IMR-90 (cell line): ENCODE measurements at regions not wholly inside any gene's neighbourhood (a gene's known extent, or its start where the extent isn't known, plus 50 kb on each side); places are given as distances from the start of the nearest gene placed in this dataset.

Source experiments
- ATAC-seq: fragments of 200-7000 bp; cut with Tn5 transposase; 2 replicates; pipeline ENCODE4 v1.9.1; 2020; ENCODE audit warnings: low read depth, mild to moderate bottlenecking, moderate library complexity
- BruUV-seq: library from RNA; stranded (reverse); fragments of 400-500 nt; replicated peaks from 2 replicates; lab custom pipeline; 2021; lab: Mats Ljungman, UMichigan
- CTCF ChIA-PET: fragments of 300-600 bp; formaldehyde crosslinking; extraction: SDS; loops from one replicate; lab custom pipeline; 2021; ENCODE audit warnings: antibody characterized with exemption; lab: Yijun Ruan, JAX
- POLR2A ChIA-PET: fragments of 300-600 bp; sonication (Branson Sonifier 250); formaldehyde crosslinking; loops from one replicate; lab custom pipeline; 2022; ENCODE audit warnings: antibody characterized with exemption; ENCODE audit not compliant: unreplicated experiment; lab: Charles Lee
- DNase-seq: peaks from one replicate; pipeline ENCODE4 v3.0.0; 2013
- H2AFZ ChIP-seq: replicated peaks from 2 replicates; pipeline ENCODE3; 2013; ENCODE audit warnings: low read length, mild to moderate bottlenecking; ENCODE audit not compliant: poor library complexity
- H2AK5ac ChIP-seq: 2 replicates; pipeline ENCODE4 v1.6.1; 2013; ENCODE audit warnings: low read depth, low read length, inconsistent platforms
- H2AK9ac ChIP-seq: replicated peaks from 2 replicates; pipeline ENCODE3; 2013; ENCODE audit warnings: mild to moderate bottlenecking, low read depth, low read length, moderate library complexity; ENCODE audit not compliant: poor library complexity
- H2BK120ac ChIP-seq: 2 replicates; pipeline ENCODE4 v1.6.1; 2013; ENCODE audit warnings: low read depth, low read length, inconsistent platforms
- H2BK15ac ChIP-seq: 3 replicates; pipeline ENCODE4 v1.6.1; 2013; ENCODE audit warnings: low read depth, low read length, inconsistent platforms
- H2BK20ac ChIP-seq: 2 replicates; pipeline ENCODE4 v1.6.1; 2013; ENCODE audit warnings: low read depth, mild to moderate bottlenecking, inconsistent platforms, low read length, moderate library complexity
- H2BK5ac ChIP-seq: 2 replicates; pipeline ENCODE4 v1.6.1; 2013; ENCODE audit warnings: mild to moderate bottlenecking, low read depth, low read length, inconsistent platforms; ENCODE audit not compliant: poor library complexity, severe bottlenecking
- H3K14ac ChIP-seq: replicated peaks from 2 replicates; pipeline ENCODE4 v1.6.1; 2013; ENCODE audit warnings: low read depth, low read length, inconsistent platforms
- H3K18ac ChIP-seq: 2 replicates; pipeline ENCODE4 v1.6.1; 2013; ENCODE audit warnings: low read depth, low read length, control low read depth
- H3K23ac ChIP-seq: 2 replicates; pipeline ENCODE4 v1.6.1; 2013; ENCODE audit warnings: low read depth, low read length, inconsistent platforms
- H3K27ac ChIP-seq: 2 replicates; pipeline ENCODE4 v1.5.1; 2013; ENCODE audit warnings: mild to moderate bottlenecking, control low read depth, low read length; ENCODE audit not compliant: insufficient read depth
- H3K27me3 ChIP-seq: 2 replicates; pipeline ENCODE4 v1.6.1; 2013; ENCODE audit warnings: low read length; ENCODE audit not compliant: control insufficient read depth, insufficient read depth
- H3K36me3 ChIP-seq: 2 replicates; pipeline ENCODE4 v1.6.1; 2013; ENCODE audit warnings: low read length, mixed read lengths; ENCODE audit not compliant: control insufficient read depth, insufficient read depth
- H3K4ac ChIP-seq: 2 replicates; pipeline ENCODE4 v1.6.1; 2013; ENCODE audit warnings: low read depth, low read length, inconsistent platforms
- H3K4me1 ChIP-seq: 2 replicates; pipeline ENCODE4 v1.6.1; 2013; ENCODE audit warnings: low read length, mixed read lengths; ENCODE audit not compliant: control insufficient read depth, insufficient read depth
- H3K4me2 ChIP-seq: 2 replicates; pipeline ENCODE4 v1.6.1; 2013; ENCODE audit warnings: low read depth, mild to moderate bottlenecking, control low read depth, low read length, moderate library complexity
- H3K4me3 ChIP-seq: 2 replicates; pipeline ENCODE4 v1.5.1; 2013; ENCODE audit warnings: low read depth, mild to moderate bottlenecking, control low read depth, low read length, moderate library complexity; ENCODE audit not compliant: insufficient read depth
- H3K56ac ChIP-seq: 2 replicates; pipeline ENCODE4 v1.6.1; 2013; ENCODE audit warnings: low read length, inconsistent platforms; ENCODE audit not compliant: insufficient read depth; ENCODE audit errors: extremely low read depth
- H3K79me1 ChIP-seq, 2 experiments: 2 replicates each; pipeline ENCODE4 v1.6.1; 2013; ENCODE audit warnings: low read length in 2 of 2, inconsistent platforms in 1 of 2, low read depth in 1 of 2
- H3K9ac ChIP-seq: 2 replicates; pipeline ENCODE4 v1.6.1; 2013; ENCODE audit warnings: low read depth, low read length, control low read depth
- H3K9me1 ChIP-seq: 2 replicates; pipeline ENCODE4 v1.6.1; 2013; ENCODE audit warnings: low read length, inconsistent platforms; ENCODE audit not compliant: insufficient read depth
- H3K9me3 ChIP-seq: 2 replicates; pipeline ENCODE4 v1.6.1; 2013; ENCODE audit warnings: low read length; ENCODE audit not compliant: control insufficient read depth, insufficient read depth
- H4K20me1 ChIP-seq: 2 replicates; pipeline ENCODE4 v1.6.1; 2013; ENCODE audit warnings: low read length, inconsistent platforms; ENCODE audit not compliant: insufficient read depth
- H4K5ac ChIP-seq: 2 replicates; pipeline ENCODE4 v1.6.1; 2013; ENCODE audit warnings: mild to moderate bottlenecking, low read depth, low read length, control low read depth
- H4K8ac ChIP-seq, 2 experiments: 2 replicates each; pipeline ENCODE4 v1.6.1; 2013; ENCODE audit warnings: low read depth in 2 of 2, low read length in 2 of 2, control low read depth in 1 of 2, inconsistent platforms in 1 of 2
- H4K91ac ChIP-seq: 2 replicates; pipeline ENCODE4 v1.6.1; 2013; ENCODE audit warnings: low read depth, low read length, inconsistent platforms; ENCODE audit not compliant: insufficient read depth
- BHLHE40 ChIP-seq: fragments of 150-350 bp; IDR thresholded peaks from 2 replicates; pipeline ENCODE4 v1.6.1; 2016; ENCODE audit warnings: mild to moderate bottlenecking, low read depth, low read length
- CEBPB ChIP-seq: IDR thresholded peaks from 2 replicates; pipeline ENCODE4 v1.6.1; 2012; ENCODE audit warnings: low read depth, low read length, improper control_type of control experiment
- CHD1 ChIP-seq: IDR thresholded peaks from 2 replicates; pipeline ENCODE4 v1.6.1; 2012; ENCODE audit warnings: low read depth, low read length, improper control_type of control experiment
- ELK1 ChIP-seq: fragments of 150-350 bp; IDR thresholded peaks from 2 replicates; pipeline ENCODE4 v1.6.1; 2016; ENCODE audit warnings: low read depth, mild to moderate bottlenecking, low read length, moderate library complexity, borderline replicate concordance
- FOS ChIP-seq: fragments of 150-350 bp; IDR thresholded peaks from 2 replicates; pipeline ENCODE4 v1.6.1; 2016; ENCODE audit warnings: low read depth, low read length
- MAFK ChIP-seq: IDR thresholded peaks from 2 replicates; pipeline ENCODE4 v1.6.1; 2012; ENCODE audit warnings: low read depth, low read length, improper control_type of control experiment
- MAZ ChIP-seq: IDR thresholded peaks from 2 replicates; pipeline ENCODE4 v1.6.1; 2012; ENCODE audit warnings: low read depth, mild to moderate bottlenecking, low read length, improper control_type of control experiment, moderate library complexity, borderline replicate concordance
- MXI1 ChIP-seq: IDR thresholded peaks from 2 replicates; pipeline ENCODE4 v1.6.1; 2012; ENCODE audit warnings: low read depth, mild to moderate bottlenecking, low read length, moderate library complexity, borderline replicate concordance
- NFE2L2 ChIP-seq: fragments of 150-350 bp; IDR thresholded peaks from 2 replicates; pipeline ENCODE4 v1.6.1; 2016; ENCODE audit warnings: low read depth, mild to moderate bottlenecking, low read length
- POLR2A ChIP-seq: IDR thresholded peaks from 2 replicates; pipeline ENCODE4 v1.6.1; 2012; ENCODE audit warnings: mild to moderate bottlenecking, low read depth, low read length
- RAD21 ChIP-seq: IDR thresholded peaks from 2 replicates; pipeline ENCODE4 v1.6.1; 2012; ENCODE audit warnings: low read length, improper control_type of control experiment
- RCOR1 ChIP-seq: IDR thresholded peaks from 2 replicates; pipeline ENCODE4 v1.6.1; 2012; ENCODE audit warnings: mild to moderate bottlenecking, low read length, improper control_type of control experiment; ENCODE audit not compliant: insufficient replicate concordance
- RFX5 ChIP-seq: IDR thresholded peaks from 2 replicates; pipeline ENCODE4 v1.8.0; 2012; ENCODE audit warnings: low read depth, mild to moderate bottlenecking, low read length, moderate library complexity
- SMC3 ChIP-seq: fragments of 150-350 bp; IDR thresholded peaks from 2 replicates; pipeline ENCODE4 v1.6.1; 2016; ENCODE audit warnings: low read depth, mild to moderate bottlenecking, antibody characterized with exemption, low read length, moderate library complexity
- WGBS, 2 experiments: methylation state at CpG; one replicate each; pipeline versions ENCODE4 v1.1.5 to v1.1.7; 2013; ENCODE audit warnings: missing lambda C conversion rate in 2 of 2; ENCODE audit not compliant: insufficient read length in 1 of 2; ENCODE audit errors: extremely low coverage in 2 of 2; 5-methylcytosine and 5-hydroxymethylcytosine counted together
- dilution Hi-C: fragments of 300-500 bp; cut with HindIII; formaldehyde crosslinking; loops from one replicate; pipeline ENCODE4 v1.14.3; 2018; ENCODE audit warnings: low sequenced_read_pairs; ENCODE audit not compliant: unreplicated experiment
- in situ Hi-C: fragments of 300-500 bp; cut with MboI; formaldehyde crosslinking; loops from 3 replicates; pipeline ENCODE4 v1.14.3; 2019; ENCODE audit warnings: low sequenced_read_pairs, inconsistent platforms, mixed read lengths
- intact Hi-C: fragments of 100-400 bp; cut with micrococcal nuclease; formaldehyde crosslinking; loops from 2 replicates; pipeline ENCODE4 v1.10.0; 2022
- TF ChIP-seq, protein P1 (sequence below): fragments of 150-350 bp; IDR thresholded peaks from 2 replicates; pipeline ENCODE4 v1.6.1; 2017; ENCODE audit warnings: mild to moderate bottlenecking, antibody characterized with exemption, low read length, low read depth
- TF ChIP-seq, protein P2 (sequence below): conservative IDR thresholded peaks from 2 replicates; pipeline ENCODE4 v1.5.1; 2012; ENCODE audit warnings: mild to moderate bottlenecking, low read depth, low read length, improper control_type of control experiment

- intact Hi-C loops, result no loop called here
- WGBS, 2 experiments, result no CpG with 5 or more reads among the region's 4 CpGs
These were observed 68.7 kb upstream of the LARP1 start for GRCh38 chr5:154686490-154686889.

More at GRCh38 chr5:154686490-154686889, 68.7 kb upstream of the LARP1 start:
- H2BK5ac ChIP-seq, result no peak overlapping the region
- no peak for TF ChIP-seq MXI1
- no peak for TF ChIP-seq POLR2A
- no peak for TF ChIP-seq CEBPB
- no peak for TF ChIP-seq FOS
- no peak for TF ChIP-seq MAZ
- TF ChIP-seq SMC3, result no peak
- TF ChIP-seq CHD1, result no peak
- TF ChIP-seq MAFK, result no peak
- TF ChIP-seq NFE2L2, result no peak
- TF ChIP-seq, protein P1, sequence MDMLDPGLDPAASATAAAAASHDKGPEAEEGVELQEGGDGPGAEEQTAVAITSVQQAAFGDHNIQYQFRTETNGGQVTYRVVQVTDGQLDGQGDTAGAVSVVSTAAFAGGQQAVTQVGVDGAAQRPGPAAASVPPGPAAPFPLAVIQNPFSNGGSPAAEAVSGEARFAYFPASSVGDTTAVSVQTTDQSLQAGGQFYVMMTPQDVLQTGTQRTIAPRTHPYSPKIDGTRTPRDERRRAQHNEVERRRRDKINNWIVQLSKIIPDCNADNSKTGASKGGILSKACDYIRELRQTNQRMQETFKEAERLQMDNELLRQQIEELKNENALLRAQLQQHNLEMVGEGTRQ, result no peak
- TF ChIP-seq, protein P2, sequence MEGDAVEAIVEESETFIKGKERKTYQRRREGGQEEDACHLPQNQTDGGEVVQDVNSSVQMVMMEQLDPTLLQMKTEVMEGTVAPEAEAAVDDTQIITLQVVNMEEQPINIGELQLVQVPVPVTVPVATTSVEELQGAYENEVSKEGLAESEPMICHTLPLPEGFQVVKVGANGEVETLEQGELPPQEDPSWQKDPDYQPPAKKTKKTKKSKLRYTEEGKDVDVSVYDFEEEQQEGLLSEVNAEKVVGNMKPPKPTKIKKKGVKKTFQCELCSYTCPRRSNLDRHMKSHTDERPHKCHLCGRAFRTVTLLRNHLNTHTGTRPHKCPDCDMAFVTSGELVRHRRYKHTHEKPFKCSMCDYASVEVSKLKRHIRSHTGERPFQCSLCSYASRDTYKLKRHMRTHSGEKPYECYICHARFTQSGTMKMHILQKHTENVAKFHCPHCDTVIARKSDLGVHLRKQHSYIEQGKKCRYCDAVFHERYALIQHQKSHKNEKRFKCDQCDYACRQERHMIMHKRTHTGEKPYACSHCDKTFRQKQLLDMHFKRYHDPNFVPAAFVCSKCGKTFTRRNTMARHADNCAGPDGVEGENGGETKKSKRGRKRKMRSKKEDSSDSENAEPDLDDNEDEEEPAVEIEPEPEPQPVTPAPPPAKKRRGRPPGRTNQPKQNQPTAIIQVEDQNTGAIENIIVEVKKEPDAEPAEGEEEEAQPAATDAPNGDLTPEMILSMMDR, result no peak
- TF ChIP-seq RAD21, result no peak
- no peak for TF ChIP-seq ELK1
- no peak for TF ChIP-seq RCOR1
- TF ChIP-seq RFX5, result no peak
- no peak for TF ChIP-seq BHLHE40
- no peak overlapping the region for H3K14ac ChIP-seq
- no peaks in the 10 kb centered on the region for H3K36me3 ChIP-seq
- H2BK20ac ChIP-seq, result no peak overlapping the region; the same call in 1 of the 2 replicates
- no peak overlapping the region for H3K4me3 ChIP-seq
- H3K27me3 ChIP-seq, result no peaks in the 10 kb centered on the region
- no peak overlapping the region for H3K23ac ChIP-seq
- H3K18ac ChIP-seq, result no peak overlapping the region
- no peak overlapping the region for H3K56ac ChIP-seq
- dilution Hi-C loops, result no loop called here
- H3K9me1 ChIP-seq, result no peaks in the 10 kb centered on the region
- no peak overlapping the region for H4K91ac ChIP-seq
- H3K9me3 ChIP-seq, result peaks cover 7% of the 10 kb centered on the region
- ATAC-seq (no peak), DNase-seq (no peak)
- no peak overlapping the region for H2BK15ac ChIP-seq
- H4K8ac ChIP-seq, result no peak overlapping the region
- no peak overlapping the region for H4K5ac ChIP-seq
- H2AK9ac ChIP-seq, result no peak overlapping the region
- in situ Hi-C loops, result no loop called here
- H2BK120ac ChIP-seq, result no peak overlapping the region
- H3K4me2 ChIP-seq, result no peak overlapping the region
- no peak overlapping the region for H3K9ac ChIP-seq
- no peaks in the 10 kb centered on the region for H4K20me1 ChIP-seq
- H3K27ac ChIP-seq, result no peak overlapping the region
- no peaks in the 10 kb centered on the region for H3K79me1 ChIP-seq
- no peak overlapping the region for H2AFZ ChIP-seq
- no peaks in the 10 kb centered on the region; the same call in 1 of the 2 replicates for H3K4me1 ChIP-seq
- no TSS peak for BruUV-seq
- CTCF ChIA-PET, result no interaction called here
- no peak overlapping the region for H3K4ac ChIP-seq
- POLR2A ChIA-PET, result no interaction called here
- H2AK5ac ChIP-seq, result no peak overlapping the region
